ENCODE measurements at regions not wholly inside any gene's neighbourhood (a gene's known extent, or its start where the extent isn't known, plus 50 kb on each side); places are given as distances from the start of the nearest gene placed in this dataset.

GRCh38 chr10:53664282-53665019 is 891.9 kb upstream of the MBL2 start:
- no peak for TF ChIP-seq POLR2A (IDR thresholded peaks at IDR 0.05)
- TF ChIP-seq, protein P1, sequence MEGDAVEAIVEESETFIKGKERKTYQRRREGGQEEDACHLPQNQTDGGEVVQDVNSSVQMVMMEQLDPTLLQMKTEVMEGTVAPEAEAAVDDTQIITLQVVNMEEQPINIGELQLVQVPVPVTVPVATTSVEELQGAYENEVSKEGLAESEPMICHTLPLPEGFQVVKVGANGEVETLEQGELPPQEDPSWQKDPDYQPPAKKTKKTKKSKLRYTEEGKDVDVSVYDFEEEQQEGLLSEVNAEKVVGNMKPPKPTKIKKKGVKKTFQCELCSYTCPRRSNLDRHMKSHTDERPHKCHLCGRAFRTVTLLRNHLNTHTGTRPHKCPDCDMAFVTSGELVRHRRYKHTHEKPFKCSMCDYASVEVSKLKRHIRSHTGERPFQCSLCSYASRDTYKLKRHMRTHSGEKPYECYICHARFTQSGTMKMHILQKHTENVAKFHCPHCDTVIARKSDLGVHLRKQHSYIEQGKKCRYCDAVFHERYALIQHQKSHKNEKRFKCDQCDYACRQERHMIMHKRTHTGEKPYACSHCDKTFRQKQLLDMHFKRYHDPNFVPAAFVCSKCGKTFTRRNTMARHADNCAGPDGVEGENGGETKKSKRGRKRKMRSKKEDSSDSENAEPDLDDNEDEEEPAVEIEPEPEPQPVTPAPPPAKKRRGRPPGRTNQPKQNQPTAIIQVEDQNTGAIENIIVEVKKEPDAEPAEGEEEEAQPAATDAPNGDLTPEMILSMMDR (IDR thresholded peaks at IDR 0.05): no peak
